ENCODE measurements at regions not wholly inside any gene's neighbourhood (a gene's known extent, or its start where the extent isn't known, plus 50 kb on each side); places are given as distances from the start of the nearest gene placed in this dataset.

DNA sequence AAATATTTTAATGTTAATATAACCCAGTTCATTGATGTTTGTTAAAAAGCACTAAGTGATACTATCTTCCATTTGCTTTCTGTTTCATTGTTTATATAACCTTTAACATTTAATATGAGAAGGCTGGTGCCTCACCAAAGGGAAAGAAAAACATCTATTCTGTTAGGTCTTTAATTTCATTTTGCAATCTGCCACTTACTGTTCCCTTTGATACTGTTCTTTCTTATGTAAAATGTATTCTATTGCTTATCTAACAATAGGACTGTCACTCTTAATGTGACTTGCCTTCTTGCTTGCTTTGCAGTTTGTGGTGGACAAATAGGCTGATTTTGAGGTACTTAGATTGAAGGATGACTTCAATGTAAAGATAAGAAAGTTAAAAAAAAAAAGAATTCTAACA is 1666.1 kb upstream of the DDX18 start:
- SMC1A ChIA-PET (ENCODE audit: uncharacterized antibody, unreplicated experiment): no interaction called here
- Histone ChIP-seq H3K4me1 (ENCODE audit: control insufficient read depth, insufficient read depth, low read length) (no peaks in the 10 kb centered on the region), H3K4me2 (ENCODE audit: control insufficient read depth, insufficient read depth) (no peak overlapping the region), H4K20me1 (ENCODE audit: control insufficient read depth, insufficient read depth) (no peaks in the 10 kb centered on the region), H3K4me3 (no peak overlapping the region), H2AFZ (ENCODE audit: control insufficient read depth, low read depth, low read length) (no peak overlapping the region), H3K36me3 (ENCODE audit: control insufficient read depth in 2 of 2, insufficient read depth in 2 of 2, low read length in 1 of 2) (no peaks in the 10 kb centered on the region), H3K9me3 (replicated peaks; ENCODE audit: control insufficient read depth, insufficient read depth, low read length) (no peaks in the 10 kb centered on the region), H3K9ac (ENCODE audit: control insufficient read depth, insufficient read depth, low read length) (no peak overlapping the region), H3K79me2 (ENCODE audit: control insufficient read depth, insufficient read depth, low read length) (no peaks in the 10 kb centered on the region), H3K27ac (ENCODE audit: control insufficient read depth, insufficient read depth) (no peak overlapping the region), H3K27me3 (replicated peaks in 1 of 2; ENCODE audit: control insufficient read depth in 2 of 2, insufficient read depth in 2 of 2, low read length in 1 of 2) (no peaks in the 10 kb centered on the region)
- CTCF ChIA-PET: no interaction called here
- in situ Hi-C loops (cut with MboI): no loop called here
- RAD21 ChIA-PET (ENCODE audit: unreplicated experiment): no interaction called here
- FAIRE-seq (no peak), DNase-seq (ENCODE audit: low read depth, low spot score) (no peak), ATAC-seq (no peak)
- TF ChIP-seq ELK1 (IDR thresholded peaks at IDR 0.05; ENCODE audit: low read depth, low read length): no peak
- TF ChIP-seq ZNF24 (IDR thresholded peaks at IDR 0.05): no peak
- TF ChIP-seq, protein P1, sequence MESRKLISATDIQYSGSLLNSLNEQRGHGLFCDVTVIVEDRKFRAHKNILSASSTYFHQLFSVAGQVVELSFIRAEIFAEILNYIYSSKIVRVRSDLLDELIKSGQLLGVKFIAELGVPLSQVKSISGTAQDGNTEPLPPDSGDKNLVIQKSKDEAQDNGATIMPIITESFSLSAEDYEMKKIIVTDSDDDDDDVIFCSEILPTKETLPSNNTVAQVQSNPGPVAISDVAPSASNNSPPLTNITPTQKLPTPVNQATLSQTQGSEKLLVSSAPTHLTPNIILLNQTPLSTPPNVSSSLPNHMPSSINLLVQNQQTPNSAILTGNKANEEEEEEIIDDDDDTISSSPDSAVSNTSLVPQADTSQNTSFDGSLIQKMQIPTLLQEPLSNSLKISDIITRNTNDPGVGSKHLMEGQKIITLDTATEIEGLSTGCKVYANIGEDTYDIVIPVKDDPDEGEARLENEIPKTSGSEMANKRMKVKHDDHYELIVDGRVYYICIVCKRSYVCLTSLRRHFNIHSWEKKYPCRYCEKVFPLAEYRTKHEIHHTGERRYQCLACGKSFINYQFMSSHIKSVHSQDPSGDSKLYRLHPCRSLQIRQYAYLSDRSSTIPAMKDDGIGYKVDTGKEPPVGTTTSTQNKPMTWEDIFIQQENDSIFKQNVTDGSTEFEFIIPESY (IDR thresholded peaks at IDR 0.05): no peak
- no peak for TF ChIP-seq SRF (IDR thresholded peaks at IDR 0.05; ENCODE audit: low read depth in 2 of 2, low read length in 2 of 2)
- TF ChIP-seq NFYA (IDR thresholded peaks at IDR 0.05; ENCODE audit: borderline replicate concordance, low read depth, low read length): no peak
- TF ChIP-seq NFYB (IDR thresholded peaks at IDR 0.05; ENCODE audit: insufficient read depth, low read depth, low read length): no peak
- no TSS peak for BruUV-seq (replicated peaks)
- intact Hi-C loops (cut with micrococcal nuclease; ENCODE audit: unreplicated experiment): no loop called here
- POLR2A ChIA-PET: no interaction called here

Data from GM12878 (cell line).